Fibroblast of mammary gland (primary cell): ENCODE measurements at regions not wholly inside any gene's neighbourhood (a gene's known extent, or its start where the extent isn't known, plus 50 kb on each side); places are given as distances from the start of the nearest gene placed in this dataset.

Experiments
- DNase-seq: peaks from one replicate; pipeline ENCODE4 v3.0.0-alpha.2; 2010; ENCODE audit warnings: low read depth
- H3K4me3 ChIP-seq: 2 replicates; pipeline ENCODE4 v1.5.1; 2011; ENCODE audit warnings: low read depth, mild to moderate bottlenecking, low read length, moderate library complexity; ENCODE audit not compliant: control insufficient read depth
- CTCF ChIP-seq: conservative IDR thresholded peaks from 2 replicates; pipeline ENCODE4 v1.5.1; 2011; ENCODE audit warnings: low read depth, low read length, inconsistent platforms; ENCODE audit not compliant: control insufficient read depth, insufficient read depth

GRCh38 chrX:113048480-113048879 lies 207.8 kb upstream of the AMOT start:
- no peak for DNase-seq
- no peak for TF ChIP-seq CTCF
- H3K4me3 ChIP-seq, result no peak overlapping the region

GRCh38 chrX:113033966-113034680 lies 193.5 kb upstream of the AMOT start:
- H3K4me3 ChIP-seq, result no peak overlapping the region
- DNase-seq, result no peak
- TF ChIP-seq CTCF, result no peak

- H3K4me3 ChIP-seq, result no peak overlapping the region
- TF ChIP-seq CTCF, result no peak
- DNase-seq, result no peak
Observed at GRCh38 chrX:113019958-113020357, 179.3 kb upstream of the AMOT start.

GRCh38 chrX:113009837-113010236 lies 169.2 kb upstream of the AMOT start:
- TF ChIP-seq CTCF, result no peak
- DNase-seq, result no peak
- no peak overlapping the region for H3K4me3 ChIP-seq

GRCh38 chrX:113009029-113009428 lies 168.4 kb upstream of the AMOT start:
- no peak for DNase-seq
- no peak overlapping the region for H3K4me3 ChIP-seq
- no peak for TF ChIP-seq CTCF

- no peak for TF ChIP-seq CTCF
- no peak overlapping the region for H3K4me3 ChIP-seq
- DNase-seq, result no peak
Observed at GRCh38 chrX:113001836-113002235, 161.2 kb upstream of the AMOT start.

GRCh38 chrX:112997991-112998390 lies 157.4 kb upstream of the AMOT start:
- no peak for TF ChIP-seq CTCF

More at GRCh38 chrX:112997991-112998390, 157.4 kb upstream of the AMOT start:
- no peak overlapping the region for H3K4me3 ChIP-seq
- no peak for DNase-seq
